ENCODE measurements at regions not wholly inside any gene's neighbourhood (a gene's known extent, or its start where the extent isn't known, plus 50 kb on each side); places are given as distances from the start of the nearest gene placed in this dataset.
"Not testable (repeated sequence)": the region's sequence is repeated elsewhere in the genome, so short reads cannot be mapped to it uniquely, and the experiment has no call there.

GRCh38 chrX:25878806-25879205 lies 259.3 kb upstream of the MAGEB18 start:
- no peak for TF ChIP-seq CTCF (conservative IDR thresholded peaks at IDR 0.05)

GRCh38 chrX:25882503-25882902 lies 255.6 kb upstream of the MAGEB18 start:
- H3K9me3 Mint-ChIP-seq; H3K4me1 Mint-ChIP-seq (ENCODE audit: unreplicated experiment); H3K27ac Mint-ChIP-seq; H3K36me3 Mint-ChIP-seq; H3K27me3 Mint-ChIP-seq; H3K4me3 Mint-ChIP-seq; DNase-seq (ENCODE audit: extremely low spot score, unreplicated experiment): not testable (repeated sequence)

More at GRCh38 chrX:25878806-25879205, 259.3 kb upstream of the MAGEB18 start:
- H3K27me3 Mint-ChIP-seq: no peaks in the 10 kb centered on the region
- no peaks in the 10 kb centered on the region for H3K4me1 Mint-ChIP-seq (ENCODE audit: unreplicated experiment)
- no peaks in the 10 kb centered on the region for H3K9me3 Mint-ChIP-seq
- no peaks in the 10 kb centered on the region for H3K36me3 Mint-ChIP-seq
- H3K4me3 Mint-ChIP-seq: no peak overlapping the region
- H3K27ac Mint-ChIP-seq: no peak overlapping the region
- DNase-seq (ENCODE audit: extremely low spot score, unreplicated experiment): no peak

GRCh38 chrX:25897758-25898157 lies 240.4 kb upstream of the MAGEB18 start:
- no peak for TF ChIP-seq CTCF (conservative IDR thresholded peaks at IDR 0.05)
- no peaks in the 10 kb centered on the region for H3K36me3 Mint-ChIP-seq
- H3K9me3 Mint-ChIP-seq: peaks cover 8% of the 10 kb centered on the region
- no peaks in the 10 kb centered on the region for H3K4me1 Mint-ChIP-seq (ENCODE audit: unreplicated experiment)
- no peak overlapping the region for H3K27ac Mint-ChIP-seq
- no peaks in the 10 kb centered on the region for H3K27me3 Mint-ChIP-seq
- H3K4me3 Mint-ChIP-seq: no peak overlapping the region
- no peak for DNase-seq (ENCODE audit: extremely low spot score, unreplicated experiment)

- H3K27ac Mint-ChIP-seq; DNase-seq (ENCODE audit: extremely low spot score, unreplicated experiment); H3K9me3 Mint-ChIP-seq; H3K27me3 Mint-ChIP-seq; H3K4me1 Mint-ChIP-seq (ENCODE audit: unreplicated experiment); H3K36me3 Mint-ChIP-seq; H3K4me3 Mint-ChIP-seq: not testable (repeated sequence)
These were observed 232.4 kb upstream of the MAGEB18 start for GRCh38 chrX:25905728-25906127.

- Mint-ChIP-seq H3K4me1 (ENCODE audit: unreplicated experiment) (no peaks in the 10 kb centered on the region), H3K9me3 (no peaks in the 10 kb centered on the region), H3K27ac (no peak overlapping the region), H3K4me3 (no peak overlapping the region), H3K36me3 (no peaks in the 10 kb centered on the region), H3K27me3 (no peaks in the 10 kb centered on the region)
- no peak for TF ChIP-seq CTCF (conservative IDR thresholded peaks at IDR 0.05)
- no peak for DNase-seq (ENCODE audit: extremely low spot score, unreplicated experiment)
These were observed 212.2 kb upstream of the MAGEB18 start for GRCh38 chrX:25925946-25926345.

GRCh38 chrX:25928316-25928715 lies 209.8 kb upstream of the MAGEB18 start:
- Mint-ChIP-seq H3K4me3 (no peak overlapping the region), H3K27ac (no peak overlapping the region), H3K9me3 (no peaks in the 10 kb centered on the region), H3K4me1 (ENCODE audit: unreplicated experiment) (no peaks in the 10 kb centered on the region), H3K36me3 (no peaks in the 10 kb centered on the region), H3K27me3 (no peaks in the 10 kb centered on the region)
- no peak for DNase-seq (ENCODE audit: extremely low spot score, unreplicated experiment)
- TF ChIP-seq CTCF (conservative IDR thresholded peaks at IDR 0.05): no peak

GRCh38 chrX:25941087-25941486 lies 197.1 kb upstream of the MAGEB18 start:
- no peak for DNase-seq (ENCODE audit: extremely low spot score, unreplicated experiment)
- H3K27me3 Mint-ChIP-seq: no peaks in the 10 kb centered on the region
- H3K4me3 Mint-ChIP-seq: no peak overlapping the region
- no peaks in the 10 kb centered on the region for H3K36me3 Mint-ChIP-seq
- H3K9me3 Mint-ChIP-seq: no peaks in the 10 kb centered on the region
- no peaks in the 10 kb centered on the region for H3K4me1 Mint-ChIP-seq (ENCODE audit: unreplicated experiment)
- no peak for TF ChIP-seq CTCF (conservative IDR thresholded peaks at IDR 0.05)
- no peak overlapping the region for H3K27ac Mint-ChIP-seq
